H9 (cell line): ENCODE measurements at regions not wholly inside any gene's neighbourhood (a gene's known extent, or its start where the extent isn't known, plus 50 kb on each side); places are given as distances from the start of the nearest gene placed in this dataset.

ENCODE experiments used
- DNase-seq: peaks from one replicate; pipeline ENCODE4 v3.0.0-alpha.2; 2017
- H2AFZ ChIP-seq: one replicate; pipeline ENCODE4 v1.6.1; 2013; ENCODE audit warnings: mild to moderate bottlenecking, low read length, control low read depth, moderate library complexity
- H2AK5ac ChIP-seq: 2 replicates; pipeline ENCODE4 v1.6.1; 2013; ENCODE audit warnings: low read length, control low read depth, mixed read lengths; ENCODE audit not compliant: insufficient read length
- H2BK120ac ChIP-seq: one replicate; pipeline ENCODE4 v1.6.1; 2013; ENCODE audit warnings: low read depth, mild to moderate bottlenecking, low read length, control low read depth, inconsistent platforms; ENCODE audit not compliant: poor library complexity, severe bottlenecking
- H2BK12ac ChIP-seq: 2 replicates; pipeline ENCODE4 v1.6.1; 2013; ENCODE audit warnings: low read length, control low read depth, mixed read lengths, low read depth; ENCODE audit not compliant: insufficient read length
- H2BK15ac ChIP-seq: 2 replicates; pipeline ENCODE4 v1.6.1; 2013; ENCODE audit warnings: low read depth, low read length, control low read depth
- H2BK20ac ChIP-seq: one replicate; pipeline ENCODE4 v1.6.1; 2013; ENCODE audit warnings: low read depth, mild to moderate bottlenecking, low read length, control low read depth, inconsistent platforms; ENCODE audit not compliant: poor library complexity, severe bottlenecking
- H2BK5ac ChIP-seq: 2 replicates; pipeline ENCODE4 v1.6.1; 2013; ENCODE audit warnings: low read length, control low read depth, mixed read lengths; ENCODE audit not compliant: insufficient read length
- H3K14ac ChIP-seq: 2 replicates; pipeline ENCODE4 v1.6.1; 2013; ENCODE audit warnings: low read length, control low read depth; ENCODE audit not compliant: insufficient read depth
- H3K18ac ChIP-seq: 2 replicates; pipeline ENCODE4 v1.6.1; 2013; ENCODE audit warnings: low read depth, mild to moderate bottlenecking, mixed read lengths, low read length, control low read depth; ENCODE audit not compliant: insufficient read length
- H3K23ac ChIP-seq: 2 replicates; pipeline ENCODE4 v1.6.1; 2013; ENCODE audit warnings: low read length, control low read depth, mixed read lengths, low read depth; ENCODE audit not compliant: insufficient read length
- H3K23me2 ChIP-seq: 2 replicates; pipeline ENCODE4 v1.6.1; 2013; ENCODE audit warnings: low read depth, mild to moderate bottlenecking, mixed read lengths, low read length, control low read depth; ENCODE audit not compliant: insufficient read length, poor library complexity, severe bottlenecking
- H3K27ac ChIP-seq: 2 replicates; pipeline ENCODE4 v1.5.1; 2013; ENCODE audit warnings: low read length, control low read depth, mixed read lengths, low read depth; ENCODE audit not compliant: insufficient read length
- H3K27me3 ChIP-seq: 2 replicates; pipeline ENCODE4 v1.6.1; 2013; ENCODE audit warnings: low read length, control low read depth, inconsistent platforms; ENCODE audit not compliant: insufficient read depth
- H3K4ac ChIP-seq: 2 replicates; pipeline ENCODE4 v1.6.1; 2013; ENCODE audit warnings: low read depth, mild to moderate bottlenecking, control low read depth, inconsistent platforms, low read length, moderate library complexity
- H3K4me1 ChIP-seq: 2 replicates; pipeline ENCODE4 v1.6.1; 2013; ENCODE audit warnings: low read length, control low read depth, inconsistent platforms; ENCODE audit not compliant: insufficient read depth
- H3K4me2 ChIP-seq: 2 replicates; pipeline ENCODE4 v1.6.1; 2013; ENCODE audit warnings: low read length, control low read depth, mixed read lengths; ENCODE audit not compliant: insufficient read length, insufficient read depth
- H3K56ac ChIP-seq: 2 replicates; pipeline ENCODE4 v1.6.1; 2013; ENCODE audit warnings: low read depth, mild to moderate bottlenecking, mixed read lengths, low read length, control low read depth; ENCODE audit not compliant: insufficient read length
- H3K79me1 ChIP-seq: 2 replicates; pipeline ENCODE4 v1.6.1; 2013; ENCODE audit warnings: low read depth, mild to moderate bottlenecking, moderate library complexity, low read length, control low read depth, inconsistent platforms; ENCODE audit not compliant: insufficient read depth, poor library complexity, severe bottlenecking
- H3K79me2 ChIP-seq: 2 replicates; pipeline ENCODE4 v1.6.1; 2013; ENCODE audit warnings: low read length, control low read depth, inconsistent platforms; ENCODE audit not compliant: insufficient read depth
- H3K9ac ChIP-seq: 2 replicates; pipeline ENCODE4 v1.6.1; 2013; ENCODE audit warnings: low read length, control low read depth, mixed read lengths; ENCODE audit not compliant: insufficient read length; ENCODE audit errors: extremely low read depth
- H3K9me3 ChIP-seq: one replicate; pipeline ENCODE4 v1.6.1; 2013; ENCODE audit warnings: low read depth, low read length, inconsistent platforms; ENCODE audit not compliant: control insufficient read depth
- H3T11ph ChIP-seq: one replicate; pipeline ENCODE4 v1.6.1; 2013; ENCODE audit warnings: mild to moderate bottlenecking, low read length, control low read depth, inconsistent platforms
- H4K20me1 ChIP-seq: one replicate; pipeline ENCODE4 v1.6.1; 2013; ENCODE audit not compliant: control insufficient read depth, insufficient read length, insufficient read depth
- H4K5ac ChIP-seq: 2 replicates; pipeline ENCODE4 v1.6.1; 2013; ENCODE audit warnings: low read depth, mild to moderate bottlenecking, mixed read lengths, low read length, control low read depth; ENCODE audit not compliant: insufficient read length
- H4K8ac ChIP-seq: replicated peaks from 2 replicates; pipeline ENCODE4 v1.6.1; 2013; ENCODE audit warnings: low read length, control low read depth, mixed read lengths, low read depth; ENCODE audit not compliant: insufficient read length
- H4K91ac ChIP-seq: 2 replicates; pipeline ENCODE4 v1.6.1; 2013; ENCODE audit warnings: low read depth, mild to moderate bottlenecking, moderate library complexity, mixed read lengths, low read length, control low read depth; ENCODE audit not compliant: insufficient read length
- H3K27ac Mint-ChIP-seq, 3 experiments: 2 replicates in 2 of 3; 3 replicates in 1 of 3; pipeline ENCODE4 v1.8.0; 2020 to 2021; ENCODE audit warnings: mixed read lengths in 3 of 3, mild to moderate bottlenecking in 1 of 3, moderate library complexity in 1 of 3
- H3K27me3 Mint-ChIP-seq: 2 replicates; pipeline ENCODE4 v1.8.0; 2021; ENCODE audit warnings: low read depth, mild to moderate bottlenecking, moderate library complexity, mixed read lengths
- H3K36me3 Mint-ChIP-seq, 3 experiments: 2 replicates in 2 of 3; 3 replicates in 1 of 3; pipeline ENCODE4 v1.8.0; 2020 to 2021; ENCODE audit warnings: low read depth in 3 of 3, mixed read lengths in 3 of 3; ENCODE audit not compliant: insufficient read depth in 1 of 3
- H3K4me1 Mint-ChIP-seq, 2 experiments: 2 replicates each; pipeline ENCODE4 v1.8.0; 2020; ENCODE audit warnings: mixed read lengths in 2 of 2
- H3K4me3 Mint-ChIP-seq, 2 experiments: 2 replicates in 1 of 2; 3 replicates in 1 of 2; pipeline ENCODE4 v1.8.0; 2020 to 2021; ENCODE audit warnings: mild to moderate bottlenecking in 2 of 2, mixed read lengths in 2 of 2, moderate library complexity in 1 of 2
- H3K9me3 Mint-ChIP-seq, 2 experiments: 2 replicates in 1 of 2; 3 replicates in 1 of 2; pipeline ENCODE4 v1.8.0; 2020; ENCODE audit warnings: mild to moderate bottlenecking in 2 of 2, mixed read lengths in 2 of 2, moderate library complexity in 1 of 2
- WGBS: extraction: QIAGEN DNeasy Blood & Tissue Kit; methylation state at CpG from one replicate; pipeline ENCODE4 v1.1.7; 2013; ENCODE audit warnings: missing lambda C conversion rate, low lambda C conversion rate, mixed read lengths; ENCODE audit not compliant: insufficient read length; ENCODE audit errors: extremely low coverage; 5-methylcytosine and 5-hydroxymethylcytosine counted together
- TF ChIP-seq, protein P1 (sequence below): fragments of 200-600 bp; sonication (generic); conservative IDR thresholded peaks from 3 replicates; pipeline ENCODE4 v1.8.0; 2021; ENCODE audit warnings: antibody characterized with exemption, mild to moderate bottlenecking

DNA sequence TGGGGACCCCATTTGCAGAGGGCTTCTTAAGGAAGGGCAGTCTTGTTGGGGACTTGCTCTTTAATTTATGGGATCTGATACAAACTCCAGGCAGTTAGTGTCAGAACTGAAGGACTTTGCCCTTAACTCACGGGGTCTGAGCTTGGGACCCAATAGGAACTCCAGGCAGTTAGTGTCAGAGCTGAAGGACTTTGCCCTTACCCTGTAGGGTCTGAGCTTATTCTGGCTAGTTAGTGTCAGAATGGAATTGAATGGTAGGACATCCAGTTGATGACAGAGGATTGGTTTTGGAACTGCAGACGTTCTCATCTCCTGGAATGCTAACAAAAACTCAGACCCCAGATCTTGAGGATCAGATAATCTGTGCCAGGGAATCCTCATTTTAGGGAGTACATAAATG, 256.9 kb upstream of the COPS8 start:
- peaks cover 48 to 50% of the 10 kb centered on the region in 2 experiments for H3K4me1 Mint-ChIP-seq
- no peak overlapping the region for H3K9ac ChIP-seq
- H3K18ac ChIP-seq, result no peak overlapping the region

More for the DNA sequence above, 256.9 kb upstream of the COPS8 start:
- H2BK20ac ChIP-seq, result no peak overlapping the region
- no peaks in the 10 kb centered on the region for H3K79me2 ChIP-seq
- no peaks in the 10 kb centered on the region; a peak in 1 of 5 replicates for H3K9me3 Mint-ChIP-seq
- no peak overlapping the region for H3K14ac ChIP-seq
- no peaks in the 10 kb centered on the region for H4K20me1 ChIP-seq
- H3K27ac Mint-ChIP-seq, result no peak overlapping the region
- no peak overlapping the region for H3T11ph ChIP-seq
- H3K27me3 ChIP-seq, result no peaks in the 10 kb centered on the region
- H4K8ac ChIP-seq, result no peak overlapping the region
- no peak overlapping the region for H2AFZ ChIP-seq
- no peak overlapping the region for H3K27ac ChIP-seq
- H3K56ac ChIP-seq, result no peak overlapping the region
- H4K5ac ChIP-seq, result no peak overlapping the region
- H2BK120ac ChIP-seq, result no peak overlapping the region
- H3K4me3 Mint-ChIP-seq, result no peak overlapping the region
- WGBS, result no CpG with 5 or more reads among the region's 2 CpGs
- no peak overlapping the region for H4K91ac ChIP-seq
- TF ChIP-seq, protein P1, sequence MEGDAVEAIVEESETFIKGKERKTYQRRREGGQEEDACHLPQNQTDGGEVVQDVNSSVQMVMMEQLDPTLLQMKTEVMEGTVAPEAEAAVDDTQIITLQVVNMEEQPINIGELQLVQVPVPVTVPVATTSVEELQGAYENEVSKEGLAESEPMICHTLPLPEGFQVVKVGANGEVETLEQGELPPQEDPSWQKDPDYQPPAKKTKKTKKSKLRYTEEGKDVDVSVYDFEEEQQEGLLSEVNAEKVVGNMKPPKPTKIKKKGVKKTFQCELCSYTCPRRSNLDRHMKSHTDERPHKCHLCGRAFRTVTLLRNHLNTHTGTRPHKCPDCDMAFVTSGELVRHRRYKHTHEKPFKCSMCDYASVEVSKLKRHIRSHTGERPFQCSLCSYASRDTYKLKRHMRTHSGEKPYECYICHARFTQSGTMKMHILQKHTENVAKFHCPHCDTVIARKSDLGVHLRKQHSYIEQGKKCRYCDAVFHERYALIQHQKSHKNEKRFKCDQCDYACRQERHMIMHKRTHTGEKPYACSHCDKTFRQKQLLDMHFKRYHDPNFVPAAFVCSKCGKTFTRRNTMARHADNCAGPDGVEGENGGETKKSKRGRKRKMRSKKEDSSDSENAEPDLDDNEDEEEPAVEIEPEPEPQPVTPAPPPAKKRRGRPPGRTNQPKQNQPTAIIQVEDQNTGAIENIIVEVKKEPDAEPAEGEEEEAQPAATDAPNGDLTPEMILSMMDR, result no peak
- H2AK5ac ChIP-seq, result no peak overlapping the region
- H3K27me3 Mint-ChIP-seq, result peaks cover 5% of the 10 kb centered on the region
- no peak overlapping the region for H3K4ac ChIP-seq
- no peak overlapping the region for H2BK5ac ChIP-seq
- H3K4me2 ChIP-seq, result no peak overlapping the region
- H3K23me2 ChIP-seq, result no peaks in the 10 kb centered on the region
- H3K4me1 ChIP-seq, result peaks cover 14% of the 10 kb centered on the region
- no peak overlapping the region for H2BK15ac ChIP-seq
- H3K9me3 ChIP-seq, result no peaks in the 10 kb centered on the region
- no peak overlapping the region for H3K23ac ChIP-seq
- no peak overlapping the region for H2BK12ac ChIP-seq
- H3K79me1 ChIP-seq, result no peaks in the 10 kb centered on the region
- no peak for DNase-seq
- H3K36me3 Mint-ChIP-seq, result no peaks in the 10 kb centered on the region; a peak in 2 of 7 replicates
